GM23248 (cell line): ENCODE measurements at regions not wholly inside any gene's neighbourhood (a gene's known extent, or its start where the extent isn't known, plus 50 kb on each side); places are given as distances from the start of the nearest gene placed in this dataset.

Experiments
- EZH2 ChIP-seq: fragments of 200-600 bp; sonication (generic); IDR thresholded peaks from 2 replicates; pipeline ENCODE4 v1.6.1; 2018; ENCODE audit warnings: antibody characterized with exemption, mild to moderate bottlenecking; ENCODE audit not compliant: insufficient read depth, poor library complexity, severe bottlenecking
- EZH2phosphoT487 ChIP-seq: fragments of 200-600 bp; sonication (generic); IDR thresholded peaks from 2 replicates; pipeline ENCODE4 v1.6.1; 2018; ENCODE audit warnings: antibody characterized with exemption, moderate library complexity, mild to moderate bottlenecking, low read depth; ENCODE audit not compliant: insufficient read depth

DNA sequence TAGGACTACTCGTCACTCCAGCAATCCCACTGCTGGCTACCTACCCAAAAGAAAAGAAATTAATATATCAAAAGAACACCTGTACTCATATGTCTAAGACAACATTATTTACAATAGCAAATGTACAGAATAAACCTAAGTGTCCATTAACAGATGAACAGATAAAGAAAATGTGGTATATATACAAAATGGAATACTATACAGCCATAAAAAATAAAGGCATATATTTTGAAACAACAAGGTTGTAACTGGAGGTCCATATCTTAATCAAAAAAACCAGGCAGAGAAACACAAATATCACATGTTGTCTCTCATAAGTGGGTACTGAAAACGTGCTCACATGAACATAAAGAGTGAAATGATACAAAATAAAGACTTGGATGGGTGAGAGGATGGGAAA is 1073.3 kb upstream of the PHF14 start:
- TF ChIP-seq EZH2phosphoT487 (no peak), EZH2 (no peak)
